HG03280 (cell line): ENCODE measurements at regions not wholly inside any gene's neighbourhood (a gene's known extent, or its start where the extent isn't known, plus 50 kb on each side); places are given as distances from the start of the nearest gene placed in this dataset.

Experiments
- ATAC-seq: cut with Tn5 transposase; IDR thresholded peaks from one replicate; pipeline ENCODE4 v1.9.1; 2021; ENCODE audit warnings: mild to moderate bottlenecking, moderate library complexity; ENCODE audit not compliant: unreplicated experiment

DNA sequence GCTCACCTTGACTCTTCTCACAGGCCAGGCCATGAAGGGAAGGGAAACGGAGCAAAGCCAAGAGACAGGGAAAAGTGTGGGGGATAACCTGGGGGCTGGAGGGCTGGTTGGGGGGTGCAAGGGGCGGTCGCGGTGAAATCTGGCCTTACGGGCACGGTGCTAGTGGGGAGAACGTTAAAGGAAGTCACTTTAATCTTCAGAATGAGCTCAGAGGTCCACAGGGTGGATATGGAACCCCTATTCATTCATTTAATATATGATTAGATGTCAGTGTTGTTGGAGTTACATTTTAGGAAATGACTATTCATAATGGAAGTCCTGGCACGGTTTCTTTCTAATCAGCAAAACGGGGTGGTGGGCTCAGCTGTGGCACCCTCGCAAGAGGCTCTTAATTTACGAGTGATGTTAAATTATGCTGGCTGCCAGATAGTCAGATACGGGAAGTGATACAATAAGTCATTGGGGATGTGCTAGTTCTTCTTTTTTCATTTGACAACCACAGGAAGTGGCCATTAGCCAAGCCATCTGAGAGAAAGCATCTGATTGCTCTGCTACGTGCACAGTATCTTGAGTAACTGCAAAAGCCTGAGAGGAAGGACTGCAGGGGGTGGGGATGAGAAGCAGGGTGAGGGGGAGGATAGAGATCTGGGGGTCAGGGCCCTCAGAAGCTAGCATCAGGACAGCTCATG, 253.0 kb downstream of the QKI start:
- peak; percentile 98 for ATAC-seq

DNA sequence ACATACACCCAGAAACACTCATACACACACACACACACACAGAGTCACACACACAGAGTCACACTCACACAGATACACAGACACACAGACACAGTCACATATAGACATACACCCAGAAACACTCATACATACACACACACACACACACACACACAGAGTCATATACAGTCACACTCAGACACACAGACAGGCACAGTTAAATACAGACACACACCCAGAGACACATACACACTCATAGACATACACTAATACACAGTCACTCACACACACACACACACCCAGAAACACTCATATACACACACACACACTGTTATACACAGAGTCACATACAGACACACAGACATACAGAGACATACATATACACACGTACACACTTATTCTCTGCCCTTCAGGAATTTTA, 250.9 kb downstream of the QKI start:
- ATAC-seq, result no peak

DNA sequence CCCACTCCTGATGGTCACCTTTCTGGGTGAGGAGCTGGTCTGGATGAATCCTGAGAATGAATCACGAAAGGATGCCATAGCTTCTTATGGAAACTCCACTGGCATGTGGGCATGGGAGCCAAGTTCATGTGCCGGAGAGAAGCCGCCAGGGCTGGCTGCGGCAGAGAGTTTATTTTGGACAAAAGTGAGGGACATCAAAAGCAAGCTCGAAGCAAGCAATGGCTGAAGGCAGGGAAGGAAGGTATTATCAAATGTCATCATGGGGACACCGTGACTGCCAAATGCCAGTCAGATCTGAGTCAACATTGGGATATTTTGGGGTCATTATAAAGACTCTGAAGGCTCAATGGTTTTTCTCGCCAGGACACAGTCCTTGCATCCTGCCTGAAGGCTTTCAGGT, 249.1 kb downstream of the QKI start:
- no peak for ATAC-seq

DNA sequence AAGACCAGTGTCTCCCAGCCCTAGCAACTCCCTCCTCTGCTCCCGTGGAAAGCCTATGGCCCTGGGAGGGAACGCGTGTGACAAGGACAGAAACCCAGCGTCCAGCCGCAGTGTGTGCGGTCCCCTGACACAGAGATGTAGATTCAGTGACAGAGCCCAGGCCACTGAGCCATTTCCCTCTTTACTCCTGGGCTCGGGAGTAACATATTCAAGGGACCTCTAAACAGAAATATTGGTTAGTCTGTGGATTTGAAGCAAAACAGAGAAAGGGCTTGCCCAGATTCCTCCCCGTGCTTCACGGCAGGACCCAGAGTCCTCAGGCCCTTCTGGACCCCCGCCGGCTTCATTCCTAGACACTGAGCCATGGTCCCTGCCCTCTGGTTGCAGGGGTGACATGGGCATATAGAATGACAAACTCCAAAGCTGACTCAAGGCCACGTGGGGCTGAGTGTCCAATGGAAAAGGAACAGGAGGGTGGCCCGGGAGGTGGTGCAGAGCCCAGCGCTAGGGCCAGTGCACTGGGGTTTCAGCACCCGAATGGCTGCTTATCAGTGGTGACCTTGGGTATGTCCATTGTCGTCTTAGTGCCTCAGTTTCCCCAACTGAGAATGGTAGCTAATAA, 248.2 kb downstream of the QKI start:
- no peak for ATAC-seq

DNA sequence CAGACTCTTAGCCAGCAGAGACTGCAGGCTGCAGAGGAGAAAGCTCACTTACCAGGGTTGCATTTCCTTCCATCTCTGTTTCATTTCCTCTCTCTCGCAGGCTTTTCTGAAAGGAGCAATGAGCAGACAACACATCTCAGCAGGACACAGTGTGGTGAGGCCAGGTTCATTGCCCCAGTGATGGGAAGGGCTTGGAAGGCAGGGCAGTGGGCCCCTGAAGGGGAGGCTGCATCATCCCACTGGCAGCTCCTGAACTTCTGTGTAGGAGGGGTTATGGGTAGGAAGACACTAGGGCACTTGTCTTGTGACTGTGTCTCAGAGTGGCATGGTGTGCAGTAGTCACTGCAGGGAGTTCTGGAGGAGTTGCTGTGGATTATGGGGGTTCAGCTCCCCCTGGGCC, 246.8 kb downstream of the QKI start:
- peak; percentile 87 for ATAC-seq

DNA sequence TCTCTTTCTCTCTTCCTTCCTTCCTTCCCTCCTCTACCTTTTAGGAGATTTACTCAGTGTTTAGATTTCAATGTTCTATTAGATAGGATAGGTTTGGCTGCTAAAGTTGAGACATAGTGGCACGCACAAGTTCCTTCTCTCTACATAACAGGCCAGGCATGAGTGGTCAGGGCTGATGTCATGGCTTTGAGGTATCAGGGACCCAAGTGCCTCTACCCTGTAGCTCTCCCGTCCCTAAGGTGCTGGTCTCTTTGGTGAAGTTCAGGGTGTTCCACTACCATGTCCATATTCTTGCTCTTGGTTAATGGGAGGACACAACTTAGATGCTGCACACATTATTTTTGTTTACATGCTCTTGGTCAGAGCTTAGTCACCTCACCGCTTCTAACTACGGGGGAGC, 245.3 kb downstream of the QKI start:
- ATAC-seq, result no peak

DNA sequence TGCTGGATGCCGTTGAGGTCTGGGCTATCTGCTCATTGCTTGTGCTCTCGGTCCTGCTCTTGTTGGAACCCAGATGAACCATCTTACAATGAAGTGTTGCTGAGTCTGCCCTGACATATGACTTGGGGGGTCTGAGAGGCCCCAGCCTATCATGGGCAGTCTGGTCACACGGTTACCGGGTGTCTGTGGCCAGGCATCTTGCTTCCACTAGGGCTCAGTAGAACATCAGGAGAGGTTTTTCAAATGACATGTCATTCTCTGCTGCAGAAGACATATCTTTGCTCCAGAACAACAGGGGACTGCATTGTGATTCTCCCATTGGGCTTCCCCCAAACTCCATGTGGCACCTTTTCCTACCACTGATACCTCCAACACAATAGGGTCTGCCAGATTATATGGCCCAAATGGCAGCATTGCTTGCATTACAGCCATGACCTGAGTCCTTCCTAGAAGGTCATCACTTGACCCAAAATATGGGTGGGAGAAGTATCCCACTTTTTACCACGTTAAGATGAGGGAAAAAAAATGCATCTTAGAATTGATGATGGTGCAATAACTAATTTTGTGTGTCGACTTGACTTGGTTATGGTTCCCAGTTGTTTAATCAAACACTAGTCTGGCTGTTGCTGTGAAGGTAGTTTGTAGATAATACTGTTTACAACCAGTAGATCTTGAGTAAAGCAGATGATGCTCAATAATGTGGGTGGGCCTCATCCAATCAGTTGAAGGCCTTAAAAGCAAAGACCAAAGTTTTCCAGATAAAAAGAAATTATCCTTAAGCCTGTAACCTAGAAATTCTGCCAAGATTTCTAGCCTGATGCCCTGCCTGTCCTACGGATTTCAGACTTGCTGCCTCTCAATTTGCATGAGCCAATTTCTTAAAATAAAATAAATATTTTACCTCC, 241.0 kb downstream of the QKI start:
- peak; percentile 58 for ATAC-seq

DNA sequence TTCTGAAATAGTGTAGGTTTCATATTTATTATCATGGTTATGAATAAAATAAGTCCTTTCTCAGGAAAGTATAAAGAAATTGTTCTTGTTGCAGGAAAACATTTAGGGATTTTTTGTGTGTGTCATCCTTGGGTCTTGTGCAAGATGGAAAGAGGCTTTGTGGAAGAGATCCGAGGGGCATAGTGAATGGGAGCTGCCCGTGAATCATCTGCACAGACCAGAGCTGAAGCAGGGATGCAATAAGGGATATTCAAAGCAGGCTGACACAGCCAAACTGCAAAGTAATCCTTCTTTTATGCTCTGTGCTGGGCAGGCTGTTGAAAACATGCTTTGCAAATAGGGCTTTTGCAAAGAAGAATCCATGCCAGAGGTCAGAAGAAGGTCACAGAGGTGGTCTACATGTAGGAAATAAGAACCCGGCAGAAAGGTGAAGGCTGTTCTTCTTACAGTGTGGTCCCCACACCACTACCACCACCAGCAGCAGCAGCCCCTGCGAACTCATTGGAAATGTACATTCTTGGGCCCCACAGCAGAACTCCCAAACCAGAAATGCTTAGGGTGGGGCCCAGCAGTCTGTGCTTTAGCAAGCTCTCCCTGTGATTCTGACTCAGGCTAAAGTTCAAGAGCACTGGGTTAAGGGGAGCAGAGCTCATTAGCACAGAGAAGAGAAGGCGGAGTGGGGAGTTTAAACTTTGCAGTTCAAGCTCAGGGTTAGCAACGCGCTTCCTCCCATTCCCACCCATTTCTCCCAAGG, 237.6 kb downstream of the QKI start:
- no peak for ATAC-seq

DNA sequence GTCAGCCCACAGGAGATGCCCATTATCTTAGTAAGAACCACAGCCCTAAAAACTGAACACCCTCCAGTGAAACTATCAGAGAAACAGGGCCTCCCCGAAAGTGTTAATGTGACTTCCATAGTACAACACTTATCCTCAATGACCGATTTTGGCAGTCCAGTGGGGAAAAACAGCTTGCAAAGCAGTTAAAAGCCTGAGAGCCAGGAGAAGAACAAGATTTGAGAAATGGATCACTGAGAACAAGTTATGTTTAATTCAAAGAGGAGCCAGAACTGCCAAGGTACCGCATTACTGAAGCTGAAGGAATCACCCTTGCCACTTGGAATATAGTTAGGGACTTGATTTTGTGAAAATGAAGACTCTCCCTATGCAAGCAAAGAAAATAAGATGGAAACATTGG, 236.9 kb downstream of the QKI start:
- no peak for ATAC-seq

DNA sequence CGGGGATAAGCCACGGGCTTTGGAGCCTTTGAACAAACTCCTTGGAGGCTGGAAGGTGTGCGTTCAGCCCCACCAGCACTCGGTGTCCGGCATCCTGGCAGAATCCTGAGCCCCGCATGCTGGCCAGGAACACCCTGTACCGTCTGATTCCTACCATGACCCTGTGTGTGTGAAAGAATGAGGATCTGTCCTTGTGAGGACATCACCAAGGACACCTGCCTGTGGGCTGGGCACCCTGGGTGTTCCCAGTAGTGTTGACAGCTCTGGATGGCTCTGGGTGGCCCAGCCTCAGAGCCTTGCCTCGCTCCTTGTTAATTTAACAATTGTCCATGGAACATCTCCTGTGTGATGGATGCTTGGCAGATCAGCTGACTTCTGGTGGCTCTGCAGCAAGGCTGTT, 234.3 kb downstream of the QKI start:
- ATAC-seq, result no peak

DNA sequence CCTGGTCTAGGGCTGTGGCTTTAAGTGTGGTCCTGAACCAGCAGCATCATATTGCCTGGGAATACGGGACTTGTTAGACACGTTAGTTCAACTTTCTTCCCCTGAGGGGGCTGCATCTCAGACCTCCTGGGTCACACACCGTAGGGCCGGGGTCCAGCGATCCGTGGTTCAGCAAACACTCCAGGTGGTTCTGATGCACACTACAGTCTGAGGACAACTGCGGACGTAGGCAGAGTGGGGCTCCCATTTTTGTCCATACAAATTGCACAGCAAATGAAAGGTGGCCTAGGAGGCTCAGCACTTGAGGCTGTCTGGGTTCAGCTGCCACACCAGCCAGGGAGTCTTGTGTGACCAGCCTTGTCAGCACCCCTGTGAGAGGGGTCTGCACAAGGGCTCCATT, 233.1 kb downstream of the QKI start:
- ATAC-seq, result no peak

DNA sequence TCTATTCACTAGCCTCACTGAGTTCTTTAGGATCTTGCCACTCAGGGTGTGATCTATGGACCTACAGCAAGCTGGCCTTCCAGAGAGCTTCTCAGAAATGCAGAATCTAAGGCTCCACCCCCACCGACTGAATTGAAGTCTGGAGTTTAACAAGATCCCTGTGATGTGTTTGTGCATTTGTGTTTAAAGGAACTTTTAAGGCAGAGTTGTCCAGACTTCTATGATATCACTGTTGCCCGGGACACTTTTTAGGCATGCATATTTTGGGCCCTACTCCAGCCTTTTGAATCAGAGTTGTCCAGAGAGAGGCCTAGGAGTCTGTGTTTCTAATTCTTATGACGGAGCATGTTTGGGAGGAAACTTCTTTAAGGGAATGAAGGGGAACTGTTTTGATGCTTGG, 232.3 kb downstream of the QKI start:
- ATAC-seq, result no peak

DNA sequence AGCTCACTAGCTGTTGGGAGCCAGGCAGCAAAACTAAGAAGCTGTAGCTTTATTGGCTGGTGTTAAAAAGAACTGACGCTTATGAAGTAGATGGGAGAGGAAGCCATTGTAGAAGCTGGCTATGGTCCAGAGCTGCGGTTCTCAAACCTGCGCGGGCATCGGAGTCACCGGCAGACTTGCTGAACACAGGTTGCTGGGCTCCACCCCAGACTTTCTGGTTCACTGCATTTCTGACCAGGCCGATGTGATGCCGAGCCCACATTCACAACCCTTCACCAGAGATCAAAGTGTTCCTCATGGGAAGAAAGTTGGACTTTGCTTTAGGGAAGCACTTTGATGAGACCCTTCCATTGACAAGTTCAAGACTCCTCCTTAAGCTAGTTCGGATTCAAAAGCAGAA, 231.6 kb downstream of the QKI start:
- no peak for ATAC-seq

DNA sequence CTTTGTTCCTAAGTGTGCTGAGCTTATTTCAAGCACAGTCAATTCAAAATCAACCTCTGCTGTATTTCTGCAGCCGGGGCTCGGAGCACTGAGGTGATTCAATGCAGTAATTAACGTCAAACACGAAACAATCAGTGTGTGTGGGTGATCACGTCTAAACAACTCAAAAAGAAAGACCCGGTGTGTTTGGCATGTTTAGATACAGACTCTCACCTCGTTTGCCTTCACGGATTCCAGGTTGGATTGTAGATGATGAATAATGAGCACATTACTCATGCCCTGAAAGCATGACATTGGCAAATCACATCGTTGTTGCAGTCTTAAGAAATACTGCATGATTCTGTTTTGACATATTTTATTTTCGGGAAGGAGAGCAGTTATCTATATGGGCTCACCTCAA, 231.0 kb downstream of the QKI start:
- ATAC-seq, result no peak

DNA sequence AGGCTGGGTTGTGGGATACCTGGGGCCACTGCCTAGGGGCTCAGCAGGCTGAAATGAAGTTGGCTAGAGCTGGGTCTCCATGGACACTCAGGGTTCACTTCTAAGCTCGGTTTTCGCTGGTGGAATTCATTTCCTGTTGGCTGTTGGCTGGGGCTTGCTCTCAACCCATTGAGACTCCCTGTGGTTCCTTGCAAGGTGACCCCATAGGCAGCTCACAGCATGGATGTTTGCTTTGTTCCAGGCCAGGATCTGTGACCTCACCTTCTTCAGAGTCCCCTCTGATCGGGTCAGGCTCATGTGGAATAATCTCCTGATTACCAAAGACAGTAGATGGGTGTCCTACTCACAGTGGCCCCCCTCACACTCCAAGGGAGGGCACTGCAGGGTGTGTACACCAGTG, 229.3 kb downstream of the QKI start:
- ATAC-seq, result no peak

DNA sequence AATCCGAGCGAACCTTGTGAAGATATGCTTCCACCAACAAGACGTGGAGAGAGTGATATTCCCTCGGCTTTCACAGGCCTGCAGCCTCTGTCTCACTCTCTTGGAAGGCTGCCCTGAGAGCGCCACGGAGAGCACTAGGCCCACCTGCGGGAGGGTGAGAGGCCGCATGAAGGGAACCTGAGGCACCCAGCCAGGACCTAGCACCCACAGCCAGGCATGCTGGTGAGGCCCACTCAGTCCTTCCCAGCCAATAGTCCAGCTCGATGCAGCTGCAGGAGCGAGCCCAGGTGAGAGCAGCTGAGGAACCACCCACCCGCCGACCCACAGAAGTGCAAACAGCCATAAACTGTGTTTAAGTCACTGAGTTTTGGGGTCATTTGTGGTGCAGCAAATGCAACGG, 227.2 kb downstream of the QKI start:
- no peak for ATAC-seq

DNA sequence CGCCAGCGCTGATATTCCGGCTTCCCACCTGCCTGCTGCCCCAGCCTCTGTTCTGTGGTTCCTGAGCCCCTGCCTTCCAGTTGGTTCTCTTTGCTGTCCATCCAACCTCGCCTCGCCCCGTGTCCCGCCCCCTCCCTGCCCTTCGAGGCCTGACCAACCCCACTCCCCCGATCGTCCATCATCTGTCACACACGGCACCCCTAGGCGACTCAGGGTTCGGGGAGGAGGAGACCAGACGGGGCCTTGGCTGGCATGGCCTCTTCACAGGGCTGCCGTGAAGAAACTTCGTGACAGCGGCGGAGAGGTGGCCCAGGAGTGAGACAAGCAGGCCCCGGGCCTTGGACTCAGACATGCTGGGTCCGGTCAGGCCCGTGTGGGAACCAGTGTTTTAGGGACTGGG, 226.1 kb downstream of the QKI start:
- ATAC-seq, result no peak

DNA sequence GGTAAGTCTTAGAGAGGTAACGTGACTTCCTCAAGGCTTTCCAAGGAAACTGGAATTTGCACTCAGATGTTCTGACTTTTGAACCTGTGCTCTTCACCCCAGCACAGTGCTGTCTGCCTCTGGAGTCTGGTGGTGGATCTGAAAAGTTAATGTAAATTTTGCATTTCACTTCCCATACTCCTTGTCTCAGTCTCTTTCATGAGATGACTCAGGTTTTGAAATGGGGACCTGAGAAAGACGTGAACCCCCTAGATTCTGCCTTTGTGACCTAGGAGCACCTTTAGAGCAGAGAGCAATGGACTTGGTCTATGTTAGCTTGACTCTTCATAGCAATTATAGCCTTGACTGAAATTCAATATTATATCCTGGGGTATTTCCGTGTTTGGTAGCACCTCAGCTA, 223.0 kb downstream of the QKI start:
- ATAC-seq, result peak; percentile 88

DNA sequence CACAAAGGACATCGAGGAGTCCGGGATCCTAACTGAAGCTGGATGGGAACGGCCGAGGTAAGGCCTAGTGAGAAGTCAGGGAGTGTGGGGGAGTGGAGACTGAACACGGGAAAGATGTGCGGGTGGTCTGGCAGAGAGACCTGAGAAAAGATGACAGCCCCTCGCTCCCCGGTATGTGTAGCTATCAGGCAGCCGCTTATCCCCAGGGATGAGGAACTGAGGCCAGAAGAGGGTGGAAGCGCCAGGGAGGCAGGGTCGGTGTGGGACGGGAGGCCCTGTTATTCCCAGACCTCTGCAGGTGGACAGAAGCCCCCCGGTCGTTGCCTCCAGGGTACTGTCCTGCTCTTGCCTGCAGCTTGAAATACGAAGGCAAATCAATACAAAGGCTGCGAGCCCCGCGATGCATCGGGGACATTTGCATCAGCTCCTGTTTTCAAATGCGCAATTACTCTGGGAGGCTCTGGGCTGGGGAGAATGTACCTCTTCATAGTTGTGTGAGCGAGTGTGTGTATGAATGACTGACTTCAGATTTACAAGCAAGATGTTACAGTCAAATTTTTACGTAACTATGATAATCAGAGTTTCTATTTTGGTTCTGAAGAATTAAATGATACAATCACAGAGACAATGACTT, 221.3 kb downstream of the QKI start:
- no peak for ATAC-seq

DNA sequence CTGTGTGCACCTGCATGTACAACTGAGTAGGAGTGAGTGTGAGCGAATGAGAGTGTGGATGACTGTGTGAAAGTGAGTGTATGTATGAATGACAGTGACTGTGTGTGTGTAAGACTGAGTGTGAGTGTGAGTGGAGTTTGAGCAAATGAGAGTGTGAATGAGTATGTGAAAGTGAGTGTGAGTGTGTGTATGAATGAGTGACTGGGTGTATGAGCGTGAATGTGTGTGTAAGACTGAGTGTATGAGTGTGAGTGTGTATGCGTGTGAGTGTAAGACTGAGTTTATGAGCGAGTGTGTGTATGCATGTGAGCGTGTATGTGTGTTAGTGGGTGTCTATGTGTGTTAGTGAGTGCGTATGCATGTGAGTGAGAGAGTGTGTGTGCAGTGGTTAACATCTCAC, 220.8 kb downstream of the QKI start:
- no peak for ATAC-seq
